Panc1 (cell line): ENCODE measurements at regions not wholly inside any gene's neighbourhood (a gene's known extent, or its start where the extent isn't known, plus 50 kb on each side); places are given as distances from the start of the nearest gene placed in this dataset.
"Not testable (repeated sequence)": the region's sequence is repeated elsewhere in the genome, so short reads cannot be mapped to it uniquely, and the experiment has no call there.

Source experiments
- ATAC-seq: fragments of 200-7000 bp; cut with Tn5 transposase; 2 replicates; pipeline ENCODE4 v1.9.1; 2020; ENCODE audit warnings: mild to moderate bottlenecking, moderate library complexity
- BruUV-seq: library from RNA; stranded (reverse); fragments of 400-500 nt; replicated peaks from 2 replicates; lab custom pipeline; 2021; lab: Mats Ljungman, UMichigan
- CTCF ChIA-PET: fragments of 300-600 bp; sonication (Branson Sonifier 250); formaldehyde crosslinking; loops from one replicate; lab custom pipeline; 2022; ENCODE audit warnings: antibody characterized with exemption; lab: Charles Lee
- POLR2A ChIA-PET: fragments of 300-600 bp; sonication (Branson Sonifier 250); formaldehyde crosslinking; loops from one replicate; lab custom pipeline; 2022; ENCODE audit warnings: antibody characterized with exemption; lab: Charles Lee
- DNase-seq: peaks from one replicate; pipeline ENCODE4 v3.0.0-alpha.2; 2010; ENCODE audit warnings: low read depth, low spot score
- H3K27ac ChIP-seq: 2 replicates; pipeline ENCODE4 v1.5.1; 2011; ENCODE audit warnings: mild to moderate bottlenecking, low read length, inconsistent platforms
- H3K27me3 ChIP-seq: fragments of 200-500 bp; sonication (Bioruptor generic); 2 replicates; pipeline ENCODE4 v1.6.0; 2014; ENCODE audit warnings: low read length, inconsistent platforms; ENCODE audit not compliant: control insufficient read depth, insufficient read depth
- H3K36me3 ChIP-seq: fragments of 200-500 bp; sonication (Bioruptor generic); 2 replicates; pipeline ENCODE4 v1.5.1; 2014; ENCODE audit warnings: inconsistent platforms, mild to moderate bottlenecking, low read length, moderate library complexity; ENCODE audit not compliant: control insufficient read depth, insufficient read depth
- H3K4me1 ChIP-seq: 2 replicates; pipeline ENCODE4 v1.5.1; 2011; ENCODE audit warnings: inconsistent platforms, mild to moderate bottlenecking, low read length, moderate library complexity; ENCODE audit not compliant: control insufficient read depth, insufficient read depth
- H3K4me3 ChIP-seq, 2 experiments: 2 replicates each; pipeline ENCODE4 v1.5.1; 2011 to 2012; ENCODE audit warnings: low read depth in 2 of 2, low read length in 2 of 2, mild to moderate bottlenecking in 2 of 2, inconsistent platforms in 1 of 2, moderate library complexity in 1 of 2
- H3K9me3 ChIP-seq: fragments of 200-500 bp; sonication (Bioruptor generic); 2 replicates; pipeline ENCODE4 v1.5.1; 2014; ENCODE audit warnings: low read depth, mild to moderate bottlenecking, inconsistent platforms, low read length, moderate library complexity; ENCODE audit not compliant: control insufficient read depth, insufficient read depth
- CTCF ChIP-seq: fragments of 450-650 bp; IDR thresholded peaks from 2 replicates; pipeline ENCODE4 v1.5.1; 2017; ENCODE audit warnings: mild to moderate bottlenecking
- POLR2AphosphoS5 ChIP-seq: IDR thresholded peaks from 2 replicates; pipeline ENCODE4 v1.6.1; 2012; ENCODE audit warnings: mild to moderate bottlenecking, low read depth, low read length, moderate library complexity
- REST ChIP-seq, 2 experiments: IDR thresholded peaks; 2 replicates each; pipeline ENCODE4 v1.6.1; 2011 to 2012; ENCODE audit warnings: low read depth in 2 of 2, control low read depth in 1 of 2, low read length in 1 of 2, mild to moderate bottlenecking in 1 of 2, moderate library complexity in 1 of 2; ENCODE audit not compliant: insufficient read depth in 1 of 2
- TCF7L2 ChIP-seq: IDR thresholded peaks from 2 replicates; pipeline ENCODE4 v1.6.1; 2011; ENCODE audit warnings: mild to moderate bottlenecking, low read depth, low read length, inconsistent platforms
- in situ Hi-C: cut with HindIII; loops from 2 replicates; pipeline ENCODE4 v1.10.0; 2016; ENCODE audit warnings: low sequenced_read_pairs, low pct_unique_long_range_greater_than_20kb
- intact Hi-C: fragments of 100-400 bp; cut with micrococcal nuclease; formaldehyde crosslinking; loops from one replicate; pipeline ENCODE4 v1.10.0; 2022; ENCODE audit not compliant: unreplicated experiment

GRCh38 chr6:17214106-17214505, 67.1 kb upstream of the RBM24 start:
- Histone ChIP-seq H3K4me1 (no peaks in the 10 kb centered on the region), H3K27ac (no peak overlapping the region), H3K4me3 (no peak overlapping the region), H3K27me3 (no peaks in the 10 kb centered on the region), H3K36me3 (no peaks in the 10 kb centered on the region), H3K9me3 (no peaks in the 10 kb centered on the region)
- in situ Hi-C loops = no loop called here
- ATAC-seq = no peak
- ChIA-PET CTCF (no interaction called here), POLR2A (no interaction called here)
- no TSS peak for BruUV-seq
- DNase-seq = no peak
- intact Hi-C loops = no loop called here
- TF ChIP-seq REST (IDR thresholded peaks at IDR 0.05; ENCODE audit: insufficient read depth in 1 of 2, low read depth in 2 of 2, low read length in 1 of 2) (no peak), CTCF (no peak)

- CTCF ChIA-PET, H3K4me1 ChIP-seq, H3K4me3 ChIP-seq, H3K9me3 ChIP-seq, in situ Hi-C loops, DNase-seq, H3K27me3 ChIP-seq, intact Hi-C loops, H3K27ac ChIP-seq, BruUV-seq, ATAC-seq, POLR2A ChIA-PET, H3K36me3 ChIP-seq: not testable (repeated sequence)
Measured at GRCh38 chr6:17216972-17217371, 64.2 kb upstream of the RBM24 start.

- ATAC-seq (no peak), DNase-seq (no peak)
- no peaks in the 10 kb centered on the region for H3K4me1 ChIP-seq
- in situ Hi-C loops (no loop called here), intact Hi-C loops (no loop called here)
- POLR2A ChIA-PET = no interaction called here
- no peaks in the 10 kb centered on the region for H3K9me3 ChIP-seq
- H3K36me3 ChIP-seq = no peaks in the 10 kb centered on the region
- H3K27ac ChIP-seq = no peak overlapping the region
- no peaks in the 10 kb centered on the region for H3K27me3 ChIP-seq
- no peak overlapping the region for H3K4me3 ChIP-seq
- CTCF ChIA-PET = no interaction called here
- BruUV-seq = no TSS peak
- TF ChIP-seq REST (IDR thresholded peaks at IDR 0.05; ENCODE audit: insufficient read depth in 1 of 2, low read depth in 2 of 2, low read length in 1 of 2) (no peak), POLR2AphosphoS5 (no peak), TCF7L2 (no peak)
Measured at GRCh38 chr6:17218023-17218748, 63.0 kb upstream of the RBM24 start.
